AG04449 (cell line): ENCODE measurements at regions not wholly inside any gene's neighbourhood (a gene's known extent, or its start where the extent isn't known, plus 50 kb on each side); places are given as distances from the start of the nearest gene placed in this dataset.

Experiments used
- CTCF ChIA-PET: fragments of 350-600 bp; formaldehyde crosslinking; extraction: SDS; loops from one replicate; lab custom pipeline; 2021; ENCODE audit warnings: antibody characterized with exemption; lab: Yijun Ruan, JAX
- POLR2A ChIA-PET: fragments of 400-600, 350-600 bp; formaldehyde crosslinking; extraction: SDS; loops from one replicate; lab custom pipeline; 2020; ENCODE audit warnings: antibody characterized with exemption, inconsistent platforms; lab: Yijun Ruan, JAX
- DNase-seq: peaks from one replicate; pipeline ENCODE4 v3.0.0-alpha.2; 2010; ENCODE audit warnings: low read depth, low spot score
- H3K4me3 ChIP-seq: 2 replicates; pipeline ENCODE4 v1.5.1; 2011; ENCODE audit warnings: low read depth, mild to moderate bottlenecking, control low read depth, low read length
- TF ChIP-seq, protein P1 (sequence below): IDR thresholded peaks from one replicate; pipeline ENCODE4 v1.5.1; 2011; ENCODE audit warnings: mild to moderate bottlenecking, moderate library complexity, low read length, control low read depth, inconsistent platforms; ENCODE audit not compliant: insufficient read depth; ENCODE audit errors: missing control alignments

DNA sequence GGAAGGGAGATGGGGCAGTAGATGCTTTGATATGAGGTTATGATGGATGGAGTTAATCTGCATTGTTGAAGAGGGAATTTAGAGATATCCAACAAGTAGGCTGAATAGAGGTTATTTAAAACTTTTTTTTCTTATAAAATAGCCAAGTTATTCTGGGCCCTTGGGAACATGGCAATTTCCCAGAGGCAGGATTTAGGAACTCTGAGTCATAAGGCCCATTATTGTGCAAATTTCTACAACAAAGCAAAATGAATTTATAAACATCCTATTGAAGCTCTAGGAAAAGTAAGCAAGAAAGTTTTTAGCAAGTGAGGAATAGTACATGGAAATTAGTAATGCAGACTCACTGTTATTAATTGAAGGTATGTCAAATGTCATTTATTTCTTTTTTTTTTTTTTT, 160.9 kb upstream of the NPY start:
- DNase-seq = no peak
- TF ChIP-seq, protein P1, sequence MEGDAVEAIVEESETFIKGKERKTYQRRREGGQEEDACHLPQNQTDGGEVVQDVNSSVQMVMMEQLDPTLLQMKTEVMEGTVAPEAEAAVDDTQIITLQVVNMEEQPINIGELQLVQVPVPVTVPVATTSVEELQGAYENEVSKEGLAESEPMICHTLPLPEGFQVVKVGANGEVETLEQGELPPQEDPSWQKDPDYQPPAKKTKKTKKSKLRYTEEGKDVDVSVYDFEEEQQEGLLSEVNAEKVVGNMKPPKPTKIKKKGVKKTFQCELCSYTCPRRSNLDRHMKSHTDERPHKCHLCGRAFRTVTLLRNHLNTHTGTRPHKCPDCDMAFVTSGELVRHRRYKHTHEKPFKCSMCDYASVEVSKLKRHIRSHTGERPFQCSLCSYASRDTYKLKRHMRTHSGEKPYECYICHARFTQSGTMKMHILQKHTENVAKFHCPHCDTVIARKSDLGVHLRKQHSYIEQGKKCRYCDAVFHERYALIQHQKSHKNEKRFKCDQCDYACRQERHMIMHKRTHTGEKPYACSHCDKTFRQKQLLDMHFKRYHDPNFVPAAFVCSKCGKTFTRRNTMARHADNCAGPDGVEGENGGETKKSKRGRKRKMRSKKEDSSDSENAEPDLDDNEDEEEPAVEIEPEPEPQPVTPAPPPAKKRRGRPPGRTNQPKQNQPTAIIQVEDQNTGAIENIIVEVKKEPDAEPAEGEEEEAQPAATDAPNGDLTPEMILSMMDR = no peak
- CTCF ChIA-PET = no interaction called here
- POLR2A ChIA-PET = no interaction called here
- no peak overlapping the region for H3K4me3 ChIP-seq

DNA sequence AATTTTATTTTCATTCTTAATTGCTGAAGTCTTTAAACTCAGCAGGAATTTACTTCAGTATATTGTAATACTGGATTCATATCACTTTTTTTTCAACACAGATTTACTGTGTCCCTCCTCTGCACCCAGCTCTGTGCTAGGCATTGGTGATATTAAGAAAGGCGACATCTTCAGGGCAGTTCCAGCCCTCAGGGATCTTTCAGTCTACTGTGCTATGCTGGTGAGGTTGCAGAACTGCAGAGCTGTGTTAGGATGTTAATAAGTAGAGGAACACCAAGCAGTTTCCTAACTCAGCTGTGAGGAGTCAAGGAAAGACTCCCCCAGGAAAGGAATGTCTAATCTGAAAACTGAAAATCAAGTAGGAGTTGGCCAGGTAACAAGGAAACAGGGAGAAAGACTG, 158.2 kb upstream of the NPY start:
- TF ChIP-seq, protein P1 = no peak
- no peak overlapping the region for H3K4me3 ChIP-seq
- DNase-seq = no peak
- POLR2A ChIA-PET = interaction anchor here (0.7 kb wide), 1 partner anchor 388 kb away, joined by 3 read pairs; no protein-coding TSS in a partner anchor
- CTCF ChIA-PET = no interaction called here

DNA sequence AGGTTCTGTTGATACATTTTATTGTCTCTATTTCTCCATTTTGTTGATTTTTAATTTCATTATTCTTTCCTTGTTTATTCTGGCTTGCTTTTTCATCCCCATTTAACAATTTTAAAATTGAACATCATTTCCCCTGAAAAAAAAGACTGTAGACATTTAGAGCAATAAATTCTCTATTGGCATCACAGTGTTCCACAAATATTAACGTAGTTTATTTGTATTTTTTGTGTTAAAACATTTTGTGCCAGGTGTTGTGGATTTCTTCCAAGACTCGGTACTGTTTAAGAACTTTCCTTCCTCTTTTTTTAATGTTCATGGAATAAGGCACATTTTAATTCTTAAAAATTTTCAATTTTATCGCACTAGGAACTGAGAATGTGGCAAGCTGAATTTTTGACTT, 156.1 kb upstream of the NPY start:
- no peak overlapping the region for H3K4me3 ChIP-seq
- ChIA-PET POLR2A (no interaction called here), CTCF (no interaction called here)
- TF ChIP-seq, protein P1 = no peak
- DNase-seq = no peak

DNA sequence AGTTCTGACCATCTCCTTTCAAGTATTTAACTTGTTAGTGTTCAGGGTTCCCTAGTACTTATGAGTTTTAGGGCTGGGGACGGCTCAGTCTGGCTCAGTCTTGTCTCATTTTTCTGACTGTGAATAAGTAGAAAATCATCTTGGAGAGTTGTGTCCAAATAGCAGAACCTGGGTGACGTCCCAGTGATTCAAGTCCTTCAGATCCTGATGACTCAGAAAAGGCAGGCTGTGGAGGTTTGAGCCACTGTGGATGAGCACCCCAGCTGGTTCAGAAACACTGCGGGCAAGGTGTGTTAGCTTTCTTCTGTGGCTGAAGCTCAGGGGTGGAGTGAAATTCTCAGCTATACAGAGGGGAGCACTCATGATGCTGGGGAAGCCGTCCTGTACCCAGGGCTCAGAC, 154.4 kb upstream of the NPY start:
- ChIA-PET CTCF (no interaction called here), POLR2A (no interaction called here)
- TF ChIP-seq, protein P1 = no peak
- no peak for DNase-seq
- no peak overlapping the region for H3K4me3 ChIP-seq

DNA sequence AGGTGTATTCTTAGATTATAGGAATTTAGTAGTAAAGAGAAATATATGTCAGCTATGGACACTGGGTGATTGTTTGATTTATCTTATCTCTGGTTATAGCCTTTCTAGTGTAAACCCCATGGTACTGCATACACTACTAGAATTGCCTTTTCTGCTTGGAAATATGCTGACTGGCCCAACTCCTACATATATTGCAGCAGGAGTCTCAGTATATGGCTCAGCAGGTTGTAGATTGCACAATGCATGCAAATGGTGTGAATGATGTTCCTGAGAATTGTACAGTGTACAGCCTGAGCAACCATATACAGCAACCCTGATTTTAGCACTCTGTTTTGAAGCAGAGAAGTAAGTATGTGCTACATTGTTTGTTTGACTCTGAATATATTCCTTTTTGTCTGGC, 153.4 kb upstream of the NPY start:
- no peak for DNase-seq
- H3K4me3 ChIP-seq = no peak overlapping the region
- TF ChIP-seq, protein P1 = no peak
- POLR2A ChIA-PET = no interaction called here
- CTCF ChIA-PET = no interaction called here

DNA sequence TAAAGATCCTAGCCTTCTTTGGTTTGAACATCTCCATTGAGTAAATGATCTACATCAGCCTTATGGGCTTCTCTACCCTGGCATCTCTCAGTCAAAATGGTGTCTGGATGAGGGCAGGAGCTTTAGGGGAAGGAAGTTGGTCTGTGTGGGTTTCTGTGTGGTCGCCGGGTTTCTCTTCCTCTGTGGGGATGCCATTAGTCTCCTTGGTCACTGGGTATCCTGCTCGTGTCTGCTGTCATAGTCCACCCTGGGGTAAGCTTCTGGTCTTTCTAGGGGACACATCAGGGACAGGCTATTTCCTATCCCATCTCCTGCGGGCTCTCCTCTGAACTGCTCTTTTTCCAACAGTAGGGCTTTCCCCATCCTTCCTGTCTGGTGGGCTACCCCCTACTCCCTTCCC, 150.3 kb upstream of the NPY start:
- POLR2A ChIA-PET = no interaction called here
- DNase-seq = no peak
- TF ChIP-seq, protein P1 = no peak
- CTCF ChIA-PET = no interaction called here
- no peak overlapping the region for H3K4me3 ChIP-seq
